Hippocampal formation (tissue), 2 donors: ENCODE measurements at regions not wholly inside any gene's neighbourhood (a gene's known extent, or its start where the extent isn't known, plus 50 kb on each side); places are given as distances from the start of the nearest gene placed in this dataset.
"Not testable (repeated sequence)": the region's sequence is repeated elsewhere in the genome, so short reads cannot be mapped to it uniquely, and the experiment has no call there.

Experiments used
- DNase-seq, 2 donors: peaks; one replicate each; lab custom pipeline; 2025; lab: John Stamatoyannopoulos, UW

DNA sequence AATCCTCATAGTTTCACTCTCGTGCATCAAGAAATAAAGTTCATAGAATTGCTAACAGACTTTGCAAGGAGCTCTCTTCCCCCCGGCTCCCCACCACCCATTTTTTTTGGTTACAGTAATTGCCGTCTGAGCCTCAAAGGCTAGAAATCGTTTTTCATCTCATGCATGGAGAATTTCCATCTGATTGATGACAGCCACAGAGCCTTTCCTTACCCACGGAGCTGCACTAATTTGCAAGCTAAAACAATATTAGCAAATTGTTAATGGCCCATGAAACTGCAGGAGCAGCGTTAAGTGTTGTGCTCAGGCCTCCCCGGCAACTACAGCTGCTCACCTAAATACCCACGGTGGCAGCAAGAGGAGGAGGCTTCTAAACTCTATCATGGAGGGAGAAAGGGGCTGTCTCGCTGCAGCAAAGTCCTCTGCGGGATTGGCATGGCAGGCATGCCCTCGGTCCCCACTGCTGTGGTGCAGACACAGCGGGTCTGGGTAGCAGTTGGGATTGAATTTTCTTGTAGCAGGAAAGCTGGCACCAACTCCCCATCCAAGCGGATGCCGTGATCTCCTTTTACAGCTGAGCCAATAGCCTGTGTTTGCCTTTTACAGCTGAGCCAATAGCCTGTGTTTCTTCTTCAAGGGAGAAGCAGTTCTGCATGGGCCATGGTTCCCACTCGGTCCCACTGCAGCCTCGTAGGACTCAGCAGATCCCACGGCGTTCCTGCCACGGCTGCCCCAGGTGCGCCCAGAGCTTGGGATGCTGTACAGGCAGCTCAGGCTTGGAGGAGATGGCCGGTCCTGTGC, 412.3 kb downstream of the BRD1 start:
- no peak for DNase-seq

DNA sequence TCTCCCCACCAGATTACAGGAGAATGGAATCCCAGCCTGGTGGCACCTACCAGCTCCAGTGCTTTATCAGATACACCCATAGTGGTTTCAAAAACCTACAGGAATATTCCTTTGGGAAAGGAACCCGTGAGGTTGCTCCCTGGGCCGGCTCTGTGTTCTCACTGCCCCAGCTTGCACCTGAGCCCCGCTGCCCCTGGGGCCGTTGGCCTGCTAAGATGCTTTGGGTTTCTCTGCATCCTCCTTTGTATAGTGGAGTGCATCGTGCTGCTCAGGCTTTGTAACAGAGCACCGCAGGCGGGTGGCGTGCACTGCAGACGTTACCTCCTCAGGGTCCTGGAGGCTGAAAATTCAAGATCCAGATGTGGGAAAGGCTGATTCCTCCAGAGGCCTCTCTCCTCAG, 414.1 kb downstream of the BRD1 start:
- no peak for DNase-seq

GRCh38 chr22:49413146-49413545, 414.5 kb downstream of the BRD1 start:
- DNase-seq, result no peak

DNA sequence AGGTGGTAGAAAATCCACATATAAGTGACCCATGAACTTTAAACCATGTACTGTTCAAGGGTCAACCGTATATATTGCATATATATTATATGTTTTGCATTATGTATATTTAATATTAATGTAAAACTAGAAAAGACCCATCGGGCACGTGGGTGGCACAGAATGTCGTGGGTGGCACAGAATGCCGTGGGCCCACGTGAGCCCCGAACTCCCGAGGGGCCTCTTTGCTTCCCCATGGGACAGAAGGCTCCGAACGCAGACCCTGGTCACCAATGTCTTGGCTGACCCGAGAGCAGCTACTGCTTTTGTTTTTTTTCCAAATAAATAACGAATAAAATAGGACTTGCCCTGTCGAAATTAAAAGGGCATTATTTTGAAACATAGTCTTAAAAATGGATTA, 415.4 kb downstream of the BRD1 start:
- no peak for DNase-seq

- DNase-seq, result no peak
These were observed 416.4 kb downstream of the BRD1 start for GRCh38 chr22:49411236-49411635.

DNA sequence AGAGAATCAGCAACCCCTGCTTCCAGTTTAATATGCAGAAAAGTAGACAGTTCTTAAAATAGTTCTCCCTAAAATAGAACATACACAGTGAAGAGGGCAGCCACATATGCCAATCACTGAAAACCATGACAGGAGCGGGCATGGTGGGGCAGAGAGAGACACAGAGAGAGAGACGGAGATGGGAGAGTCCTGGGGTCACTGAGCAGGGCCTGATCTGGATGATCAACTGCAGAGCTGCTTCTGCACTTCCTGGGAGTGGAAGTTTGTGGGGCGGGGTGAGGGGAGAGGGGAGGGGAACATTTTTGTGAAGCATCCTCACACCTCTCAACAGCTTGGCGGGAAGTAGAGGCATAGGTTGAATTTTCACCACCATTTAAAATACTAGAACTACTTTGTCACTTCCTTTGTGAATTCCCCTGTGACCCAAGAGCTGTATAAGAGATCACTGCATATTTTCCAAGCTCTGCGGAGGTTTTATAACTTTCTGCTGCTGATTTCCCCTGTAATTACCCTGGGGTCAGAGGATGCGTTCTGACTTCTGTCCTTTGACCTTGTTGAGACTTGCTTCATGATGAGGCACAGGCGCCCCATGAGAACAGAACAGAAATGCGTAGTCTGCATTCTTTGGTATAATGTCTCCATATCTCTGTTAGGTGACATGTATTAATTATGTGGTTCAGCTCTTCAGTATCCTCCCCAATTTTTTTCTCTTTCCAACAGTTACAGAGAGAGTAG, 419.4 kb downstream of the BRD1 start:
- DNase-seq, result no peak

- no peak for DNase-seq
These were observed 420.6 kb downstream of the BRD1 start for GRCh38 chr22:49406879-49407587.

DNA sequence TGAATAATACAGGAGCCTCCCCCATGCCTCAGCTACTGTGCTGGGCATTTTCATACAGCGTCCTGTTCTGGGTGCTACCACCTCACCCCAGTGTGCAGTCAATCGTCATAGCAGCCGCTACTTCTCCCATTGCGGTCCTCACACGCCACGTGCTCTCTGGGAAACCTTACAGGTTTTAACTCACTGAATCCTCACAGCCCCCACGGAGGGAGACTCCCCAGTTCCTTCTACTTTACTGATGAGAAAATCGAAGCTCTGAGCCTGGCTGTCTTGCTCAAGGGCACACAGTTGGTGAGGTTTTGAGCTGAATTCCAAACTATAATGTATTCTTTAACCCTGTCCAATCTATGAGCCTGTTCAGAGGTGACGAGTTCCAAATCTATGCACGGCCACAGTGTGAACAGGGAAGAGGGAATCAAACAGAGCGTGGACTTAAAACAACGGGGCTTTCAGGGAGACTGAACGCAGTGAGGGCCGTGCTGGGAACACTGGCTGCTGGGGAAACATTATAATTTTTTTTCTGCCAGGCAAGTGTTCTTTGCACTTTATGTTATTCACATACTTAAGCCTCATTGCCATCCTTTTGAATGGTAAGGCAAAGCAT, 421.5 kb downstream of the BRD1 start:
- DNase-seq, result no peak

DNA sequence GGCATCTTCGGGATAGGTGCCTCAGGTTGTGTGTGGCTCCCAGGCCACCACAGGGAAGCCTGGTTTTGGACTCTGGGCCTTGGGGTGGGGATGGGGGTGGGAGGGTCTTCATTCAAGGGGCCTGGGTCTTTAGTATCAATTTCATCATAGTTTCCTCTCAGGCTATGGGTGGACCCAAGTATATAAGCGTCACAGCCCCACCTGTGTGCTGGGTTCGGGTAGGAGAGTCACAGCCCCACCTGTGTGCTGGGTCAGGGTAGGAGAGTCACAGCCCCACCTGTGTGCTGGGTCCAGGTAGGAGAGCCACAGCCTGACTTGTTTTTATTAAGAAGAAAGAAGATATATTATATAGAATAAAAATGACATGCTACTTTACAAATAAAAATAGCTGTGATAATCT, 422.1 kb downstream of the BRD1 start:
- DNase-seq, result no peak

- no peak for DNase-seq
These were observed 423.0 kb downstream of the BRD1 start for GRCh38 chr22:49404576-49405241.

DNA sequence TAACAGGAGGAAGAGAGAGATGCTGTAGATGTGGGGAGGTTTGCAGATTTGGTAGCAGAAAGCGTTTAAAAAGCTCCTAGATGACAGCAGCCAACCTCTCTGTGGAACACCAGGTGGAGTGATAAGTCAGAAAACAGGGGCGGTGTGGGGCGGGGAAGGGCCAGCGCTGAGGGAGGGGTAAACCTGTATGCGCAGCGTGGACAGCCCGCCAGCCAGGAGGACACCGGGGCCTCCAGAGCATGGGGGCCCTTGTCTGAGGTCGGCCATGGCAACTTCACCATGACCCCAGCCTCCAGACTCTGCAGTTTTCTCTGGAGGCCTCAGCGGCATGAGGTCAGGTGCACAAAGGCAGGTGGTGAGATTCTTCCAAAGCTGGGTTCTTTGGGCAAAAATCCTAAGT, 423.7 kb downstream of the BRD1 start:
- DNase-seq, result no peak

DNA sequence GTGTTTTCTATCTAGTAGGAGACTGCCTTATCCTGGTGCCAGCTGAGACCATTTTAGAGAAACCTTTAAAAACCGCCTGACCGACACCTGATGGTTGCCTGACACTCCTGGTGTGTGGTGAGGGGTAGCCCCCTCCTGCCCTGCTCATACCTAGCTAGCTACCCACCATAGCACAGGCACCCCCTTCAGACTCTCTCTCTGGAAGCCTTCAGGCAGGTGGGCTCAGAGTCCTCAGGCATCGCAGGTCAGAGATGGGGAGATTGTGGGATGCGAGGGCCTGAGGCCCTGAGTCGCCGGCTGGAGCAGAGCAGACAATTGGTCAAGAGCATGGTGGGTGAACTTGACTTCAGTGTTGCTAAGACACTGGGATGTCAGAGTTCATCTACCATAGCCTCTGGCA, 424.6 kb downstream of the BRD1 start:
- DNase-seq, result no peak

- DNase-seq, result no peak
These were observed 425.5 kb downstream of the BRD1 start for GRCh38 chr22:49402169-49402568.

DNA sequence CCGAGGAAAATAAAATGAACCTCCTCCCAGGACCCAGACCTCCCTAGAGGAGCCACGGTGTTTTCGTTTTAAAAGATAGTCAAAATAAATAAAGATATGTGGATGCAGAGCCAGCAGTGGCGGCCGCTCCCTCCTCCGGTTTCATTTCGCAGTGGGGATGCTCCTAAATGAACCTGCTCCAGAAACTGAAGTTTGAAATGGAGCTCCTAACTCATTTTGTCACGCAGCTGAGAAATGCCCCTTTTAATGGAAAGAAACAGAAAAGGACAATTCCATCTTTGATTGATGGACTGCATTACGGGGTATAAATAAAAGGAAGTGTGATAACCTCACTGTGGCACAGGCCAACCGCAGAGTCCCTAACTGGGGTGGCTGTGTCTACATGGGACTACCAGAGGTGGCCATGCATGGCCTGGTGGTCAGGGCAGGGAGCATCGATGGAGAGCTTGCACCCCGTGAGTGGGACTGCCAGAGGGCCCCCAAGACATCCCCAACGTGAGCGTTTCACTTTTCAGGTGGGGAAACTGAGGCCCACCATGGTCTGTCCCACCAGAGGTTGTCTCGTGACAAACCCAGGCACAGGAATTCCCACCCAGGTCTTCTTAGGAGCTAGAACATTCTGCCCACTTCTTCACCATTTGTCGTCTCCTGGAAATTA, 426.6 kb downstream of the BRD1 start:
- DNase-seq, result no peak

DNA sequence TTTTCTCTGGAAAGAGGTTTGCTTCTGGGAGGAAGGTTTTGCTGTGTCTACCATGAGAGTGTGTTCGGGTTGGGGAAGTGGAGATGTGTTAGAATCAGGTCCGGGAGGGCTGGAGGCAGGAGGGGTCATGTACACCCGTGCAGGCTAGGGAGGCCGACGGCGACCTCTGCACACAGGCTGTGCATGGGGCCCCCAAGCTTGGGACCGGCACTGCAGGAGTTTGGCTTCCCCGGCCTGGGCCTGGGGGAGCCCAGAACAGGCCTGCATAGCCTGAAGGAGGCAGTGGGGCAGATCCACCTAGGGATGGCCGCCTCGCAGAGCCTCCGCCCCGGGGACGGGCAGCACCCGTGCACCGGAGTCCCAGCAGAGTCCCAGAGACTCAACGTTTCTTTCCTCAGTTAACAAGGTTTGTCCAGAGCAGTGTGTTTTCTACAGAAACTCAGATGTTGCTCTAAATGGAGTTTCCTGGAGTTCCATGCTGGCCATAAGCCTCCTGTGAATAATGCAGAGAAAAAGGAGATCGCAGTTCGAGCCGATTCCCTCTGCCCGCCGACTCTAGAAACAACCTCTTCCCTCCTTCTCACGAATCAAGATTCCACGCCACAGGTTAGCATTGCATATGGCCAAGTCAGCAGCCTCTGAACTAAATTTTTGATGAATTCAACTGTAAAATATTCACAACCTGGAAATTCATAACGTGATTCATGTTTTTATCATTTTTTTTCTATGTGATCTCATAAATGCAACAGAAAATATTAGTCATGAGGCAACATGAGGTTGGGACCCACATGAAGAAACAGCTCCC, 427.3 kb downstream of the BRD1 start:
- no peak for DNase-seq

- DNase-seq, result no peak
These were observed 429.0 kb downstream of the BRD1 start for GRCh38 chr22:49398646-49399045.

DNA sequence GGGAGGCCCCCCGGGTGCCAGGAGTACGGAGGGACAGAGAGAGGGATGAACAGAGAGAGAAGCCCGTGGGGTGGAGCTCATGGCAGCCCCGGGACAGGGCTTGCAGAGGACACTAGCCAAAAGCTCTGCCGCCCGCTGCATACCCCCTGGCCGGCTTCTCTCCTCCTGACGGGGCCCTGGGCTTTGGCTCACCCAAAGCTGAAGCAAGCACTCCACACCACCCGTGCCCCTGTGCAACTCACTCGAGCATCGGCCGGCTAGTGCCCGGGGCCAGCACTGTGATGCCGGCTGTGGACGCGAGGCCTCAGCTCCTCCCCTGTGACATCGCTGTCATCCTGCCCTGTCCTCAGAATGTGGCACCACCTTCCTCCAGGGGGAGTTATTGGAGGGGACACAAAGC, 429.6 kb downstream of the BRD1 start:
- DNase-seq, result no peak

DNA sequence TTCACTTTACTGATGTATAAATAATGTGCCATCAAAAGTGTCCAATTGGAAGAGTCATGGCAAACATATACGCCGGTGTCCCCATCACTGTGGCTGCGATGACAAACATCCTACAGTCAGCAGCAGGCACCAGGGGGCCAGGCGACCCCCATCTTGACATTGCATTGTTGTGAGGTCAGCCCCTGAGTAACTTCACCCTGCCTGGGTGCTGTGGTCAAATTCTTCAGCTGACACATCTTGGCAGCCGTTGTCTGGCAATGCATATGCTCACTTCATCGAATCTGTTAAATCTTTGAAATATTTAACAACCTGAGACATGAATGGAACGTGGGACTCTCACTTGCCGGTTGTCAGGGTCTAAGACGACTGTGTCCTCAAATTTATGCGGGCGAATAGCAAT, 430.9 kb downstream of the BRD1 start:
- DNase-seq, result no peak

DNA sequence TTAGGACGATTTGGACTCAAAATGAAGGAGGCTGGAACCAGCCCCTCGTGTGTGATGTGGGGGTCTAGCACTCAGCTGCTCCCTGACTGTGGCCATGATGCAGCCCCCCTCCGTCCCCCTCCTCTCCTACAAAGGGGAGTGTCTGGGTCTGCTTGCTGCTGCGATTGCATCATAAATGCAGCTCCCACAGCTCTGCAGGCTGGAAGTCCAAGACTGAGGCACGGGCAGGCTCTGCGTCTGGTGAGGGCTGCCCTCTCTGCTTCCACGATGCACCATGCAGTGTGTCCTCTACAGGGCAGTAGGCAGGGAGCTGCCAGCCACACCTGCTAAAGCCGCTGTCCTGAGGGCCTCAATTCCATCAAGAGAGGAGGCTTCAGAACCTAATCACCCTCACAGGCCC, 432.1 kb downstream of the BRD1 start:
- no peak for DNase-seq

DNA sequence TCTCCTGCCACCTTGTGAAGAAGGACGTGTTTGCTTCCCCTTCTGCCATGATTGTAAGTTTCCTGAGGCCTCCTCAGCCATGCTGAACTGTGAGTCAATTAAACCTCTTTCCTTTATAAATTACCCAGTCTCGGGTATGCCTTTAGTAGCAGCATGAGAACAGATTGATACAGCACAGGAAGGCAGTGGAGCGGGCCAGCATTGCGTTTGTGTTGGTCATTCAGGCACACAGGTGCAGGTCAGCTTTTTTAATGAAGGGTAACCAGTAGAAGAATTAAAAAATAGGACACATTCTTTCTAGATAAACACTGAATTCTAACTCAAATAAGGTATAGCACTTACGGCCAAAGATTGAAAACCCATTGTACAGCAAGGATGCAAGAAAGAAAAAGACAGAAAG, 432.6 kb downstream of the BRD1 start:
- not testable (repeated sequence) for DNase-seq
